ENCODE measurements at regions not wholly inside any gene's neighbourhood (a gene's known extent, or its start where the extent isn't known, plus 50 kb on each side); places are given as distances from the start of the nearest gene placed in this dataset.

DNA sequence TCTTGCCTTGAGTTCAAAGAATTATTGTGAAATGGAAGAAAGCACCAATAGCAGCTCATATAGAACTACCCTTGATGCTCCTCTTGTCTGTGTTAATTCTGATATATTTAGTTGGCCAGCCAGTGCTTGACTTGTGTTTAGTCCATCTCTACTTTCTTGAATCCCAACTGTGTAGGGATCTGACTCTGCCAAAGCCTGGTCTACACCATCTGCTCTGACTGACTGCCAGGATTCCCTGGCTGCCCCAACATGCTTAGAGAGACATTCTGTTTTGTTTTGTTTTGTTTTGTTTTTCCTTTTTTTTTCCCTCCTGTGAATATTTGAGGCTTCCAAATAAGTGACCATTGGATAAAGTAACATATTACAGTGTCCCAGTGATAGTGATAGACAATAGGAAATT lies 953.7 kb upstream of the MANEA start:
- no peak overlapping the region for H2AK5ac ChIP-seq (ENCODE audit: low read length)
- no peak overlapping the region for H3K56ac ChIP-seq (ENCODE audit: low read length)
- no peak overlapping the region for H4K8ac ChIP-seq (ENCODE audit: low read depth, low read length)
- no peak overlapping the region for H4K5ac ChIP-seq (ENCODE audit: low read length)
- DNase-seq, result no peak
- no peaks in the 10 kb centered on the region for H3K27me3 ChIP-seq (ENCODE audit: insufficient read depth, low read length, poor library complexity)
- no peak overlapping the region for H3K9ac ChIP-seq (ENCODE audit: low read length)
- H3K79me2 ChIP-seq (ENCODE audit: control insufficient read depth, insufficient read depth, low read length), result no peaks in the 10 kb centered on the region
- no peaks in the 10 kb centered on the region for H3K4me1 ChIP-seq (ENCODE audit: control insufficient read depth, low read depth, low read length)
- H3K4ac ChIP-seq (ENCODE audit: low read depth, low read length), result no peak overlapping the region
- H3K27ac ChIP-seq (ENCODE audit: low read depth, low read length), result no peak overlapping the region
- H3K23ac ChIP-seq (ENCODE audit: low read length), result no peak overlapping the region
- no peak overlapping the region for H2BK5ac ChIP-seq (ENCODE audit: low read length)
- no peak overlapping the region for H3K18ac ChIP-seq (ENCODE audit: low read length)
- no peak overlapping the region for H3K4me2 ChIP-seq (ENCODE audit: low read length)
- H3K79me1 ChIP-seq (ENCODE audit: low read length), result no peaks in the 10 kb centered on the region
- H3K36me3 ChIP-seq (ENCODE audit: control insufficient read depth, insufficient read depth, low read length), result no peaks in the 10 kb centered on the region
- no peak overlapping the region for H2BK15ac ChIP-seq (replicated peaks; ENCODE audit: low read depth)
- no peak overlapping the region for H2BK120ac ChIP-seq (ENCODE audit: low read depth, low read length)
- no peak overlapping the region for H3K4me3 ChIP-seq (ENCODE audit: low read length)

DNA sequence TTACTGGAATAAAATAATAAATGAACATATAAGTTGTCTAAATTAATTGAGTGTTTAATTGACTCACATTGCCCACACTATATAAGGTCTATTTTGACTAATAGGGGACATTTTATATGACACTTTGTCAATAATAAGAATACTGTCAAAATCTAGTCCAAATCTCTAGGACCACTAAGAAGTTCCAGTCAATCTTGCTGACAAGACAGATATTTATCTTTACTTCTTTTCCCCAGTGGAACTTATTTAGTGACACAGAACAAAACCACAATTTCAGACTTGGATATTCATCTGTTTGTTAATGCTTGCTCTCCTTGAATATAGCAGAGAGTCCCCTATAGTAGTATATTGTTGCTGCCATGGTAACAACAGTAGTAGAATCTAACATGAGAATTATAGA lies 954.6 kb upstream of the MANEA start:
- H3K4me1 ChIP-seq (ENCODE audit: control insufficient read depth, low read depth, low read length), result no peaks in the 10 kb centered on the region
- H3K23ac ChIP-seq (ENCODE audit: low read length), result no peak overlapping the region
- DNase-seq, result no peak
- no peak overlapping the region for H3K4ac ChIP-seq (ENCODE audit: low read depth, low read length)
- no peak overlapping the region for H3K4me2 ChIP-seq (ENCODE audit: low read length)
- no peak overlapping the region for H3K27ac ChIP-seq (ENCODE audit: low read depth, low read length)
- no peaks in the 10 kb centered on the region for H3K36me3 ChIP-seq (ENCODE audit: control insufficient read depth, insufficient read depth, low read length)
- H3K56ac ChIP-seq (ENCODE audit: low read length), result no peak overlapping the region
- no peaks in the 10 kb centered on the region for H3K79me2 ChIP-seq (ENCODE audit: control insufficient read depth, insufficient read depth, low read length)
- no peaks in the 10 kb centered on the region for H3K79me1 ChIP-seq (ENCODE audit: low read length)
- H2AK5ac ChIP-seq (ENCODE audit: low read length), result no peak overlapping the region
- no peak overlapping the region for H2BK5ac ChIP-seq (ENCODE audit: low read length)
- no peak overlapping the region for H3K18ac ChIP-seq (ENCODE audit: low read length)
- no peak overlapping the region for H3K4me3 ChIP-seq (ENCODE audit: low read length)
- no peak overlapping the region for H4K8ac ChIP-seq (ENCODE audit: low read depth, low read length)
- no peak overlapping the region for H2BK120ac ChIP-seq (ENCODE audit: low read depth, low read length)
- no peak overlapping the region for H4K5ac ChIP-seq (ENCODE audit: low read length)
- no peak overlapping the region for H2BK15ac ChIP-seq (replicated peaks; ENCODE audit: low read depth)
- no peak overlapping the region for H3K9ac ChIP-seq (ENCODE audit: low read length)
- no peaks in the 10 kb centered on the region for H3K27me3 ChIP-seq (ENCODE audit: insufficient read depth, low read length, poor library complexity)

DNA sequence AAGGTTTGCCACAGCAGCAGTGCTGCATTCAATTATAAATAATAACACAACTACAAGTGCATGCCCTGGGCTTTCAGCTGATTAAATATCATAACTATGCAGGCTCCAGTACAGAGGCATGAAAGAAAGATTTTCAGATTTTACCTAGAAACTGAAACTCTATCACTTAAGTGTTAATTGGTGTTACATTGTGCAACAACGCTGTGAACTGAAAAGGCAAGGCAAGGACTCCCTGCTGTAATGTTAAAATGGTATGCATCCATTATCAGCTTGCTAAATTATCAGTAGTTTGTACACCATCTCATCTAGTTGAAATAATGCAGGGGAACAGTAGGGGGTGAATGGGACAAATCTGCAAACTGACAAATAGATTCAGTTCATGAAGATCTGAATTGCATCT lies 976.7 kb upstream of the MANEA start:
- Histone ChIP-seq H2AK5ac (ENCODE audit: low read length) (no peak overlapping the region), H3K4ac (ENCODE audit: low read depth, low read length) (no peak overlapping the region), H2BK15ac (replicated peaks; ENCODE audit: low read depth) (no peak overlapping the region), H3K36me3 (ENCODE audit: control insufficient read depth, insufficient read depth, low read length) (no peaks in the 10 kb centered on the region), H3K18ac (ENCODE audit: low read length) (no peak overlapping the region), H3K4me2 (ENCODE audit: low read length) (no peak overlapping the region), H3K79me2 (ENCODE audit: control insufficient read depth, insufficient read depth, low read length) (no peaks in the 10 kb centered on the region), H4K8ac (ENCODE audit: low read depth, low read length) (no peak overlapping the region), H3K56ac (ENCODE audit: low read length) (no peak overlapping the region), H3K23ac (ENCODE audit: low read length) (no peak overlapping the region), H3K4me1 (ENCODE audit: control insufficient read depth, low read depth, low read length) (peaks cover 2% of the 10 kb centered on the region), H4K5ac (ENCODE audit: low read length) (no peak overlapping the region), H2BK5ac (ENCODE audit: low read length) (no peak overlapping the region), H2BK120ac (ENCODE audit: low read depth, low read length) (no peak overlapping the region), H3K9ac (ENCODE audit: low read length) (no peak overlapping the region), H3K79me1 (ENCODE audit: low read length) (no peaks in the 10 kb centered on the region), H3K27me3 (ENCODE audit: insufficient read depth, low read length, poor library complexity) (no peaks in the 10 kb centered on the region), H3K27ac (ENCODE audit: low read depth, low read length) (no peak overlapping the region), H3K4me3 (ENCODE audit: low read length) (no peak overlapping the region)
- WGBS (ENCODE audit: extremely low coverage, insufficient coverage, low lambda C conversion rate), result no CpG with 5 or more reads among the region's 1 CpG
- DNase-seq, result peak; percentile 55

DNA sequence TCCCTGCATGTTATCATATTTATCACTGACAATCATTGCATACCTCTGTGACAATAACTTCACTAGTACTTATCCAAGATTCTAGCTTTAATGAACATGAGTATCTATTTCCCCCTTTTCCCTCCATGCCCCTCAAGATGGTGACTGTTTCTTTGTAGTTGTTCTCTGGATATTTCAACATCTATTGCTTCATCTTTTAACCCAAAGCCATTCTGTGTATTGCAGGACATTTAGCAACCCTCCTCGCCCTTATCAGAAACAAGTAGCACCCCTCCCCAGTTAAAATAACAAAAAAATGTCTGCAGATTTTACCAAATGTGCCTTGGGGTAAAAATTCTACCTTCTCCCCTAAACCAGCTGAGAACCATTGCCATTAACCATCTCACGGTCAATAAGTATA lies 979.8 kb upstream of the MANEA start:
- no peak overlapping the region for H2BK15ac ChIP-seq (replicated peaks; ENCODE audit: low read depth)
- no peak overlapping the region for H3K56ac ChIP-seq (ENCODE audit: low read length)
- H2BK120ac ChIP-seq (ENCODE audit: low read depth, low read length), result no peak overlapping the region
- H4K8ac ChIP-seq (ENCODE audit: low read depth, low read length), result no peak overlapping the region
- no peaks in the 10 kb centered on the region for H3K79me2 ChIP-seq (ENCODE audit: control insufficient read depth, insufficient read depth, low read length)
- H2BK5ac ChIP-seq (ENCODE audit: low read length), result no peak overlapping the region
- no peaks in the 10 kb centered on the region for H3K36me3 ChIP-seq (ENCODE audit: control insufficient read depth, insufficient read depth, low read length)
- no peak overlapping the region for H3K9ac ChIP-seq (ENCODE audit: low read length)
- no CpG with 5 or more reads among the region's 2 CpGs for WGBS (ENCODE audit: extremely low coverage, insufficient coverage, low lambda C conversion rate)
- DNase-seq, result no peak
- H2AK5ac ChIP-seq (ENCODE audit: low read length), result no peak overlapping the region
- no peaks in the 10 kb centered on the region for H3K79me1 ChIP-seq (ENCODE audit: low read length)
- no peaks in the 10 kb centered on the region for H3K27me3 ChIP-seq (ENCODE audit: insufficient read depth, low read length, poor library complexity)
- H3K4me2 ChIP-seq (ENCODE audit: low read length), result no peak overlapping the region
- no peak overlapping the region for H3K18ac ChIP-seq (ENCODE audit: low read length)
- H3K4ac ChIP-seq (ENCODE audit: low read depth, low read length), result no peak overlapping the region
- H3K4me3 ChIP-seq (ENCODE audit: low read length), result no peak overlapping the region
- H4K5ac ChIP-seq (ENCODE audit: low read length), result no peak overlapping the region
- H3K4me1 ChIP-seq (ENCODE audit: control insufficient read depth, low read depth, low read length), result peaks cover 2% of the 10 kb centered on the region
- H3K23ac ChIP-seq (ENCODE audit: low read length), result no peak overlapping the region
- no peak overlapping the region for H3K27ac ChIP-seq (ENCODE audit: low read depth, low read length)

DNA sequence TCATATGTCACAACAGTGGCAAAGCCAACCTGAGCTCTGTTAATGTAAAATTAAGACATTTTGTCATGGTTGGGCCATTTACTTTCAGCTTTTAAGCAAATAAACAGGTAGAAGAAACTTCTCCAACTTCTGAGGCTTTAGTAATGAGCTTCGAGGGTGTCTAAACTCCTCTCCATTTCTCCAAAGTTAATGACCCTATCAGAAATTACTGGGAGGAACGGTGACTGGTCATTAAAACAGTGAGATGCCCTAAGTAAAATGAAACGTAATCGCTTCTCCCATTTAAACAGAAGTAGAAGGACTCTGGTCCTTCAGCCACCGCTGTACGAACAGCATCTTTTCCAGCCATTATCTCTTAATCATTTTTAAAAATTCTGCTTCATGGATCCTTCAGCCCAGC lies 986.9 kb upstream of the MANEA start:
- no peak overlapping the region for H4K5ac ChIP-seq (ENCODE audit: low read length)
- H3K4me2 ChIP-seq (ENCODE audit: low read length), result no peak overlapping the region
- no peaks in the 10 kb centered on the region for H3K27me3 ChIP-seq (ENCODE audit: insufficient read depth, low read length, poor library complexity)
- no peak overlapping the region for H2BK120ac ChIP-seq (ENCODE audit: low read depth, low read length)
- DNase-seq, result no peak
- no peak overlapping the region for H3K4me3 ChIP-seq (ENCODE audit: low read length)
- no peak overlapping the region for H3K4ac ChIP-seq (ENCODE audit: low read depth, low read length)
- H2BK15ac ChIP-seq (replicated peaks; ENCODE audit: low read depth), result no peak overlapping the region
- no peaks in the 10 kb centered on the region for H3K79me1 ChIP-seq (ENCODE audit: low read length)
- H3K9ac ChIP-seq (ENCODE audit: low read length), result no peak overlapping the region
- H2BK5ac ChIP-seq (ENCODE audit: low read length), result no peak overlapping the region
- WGBS (ENCODE audit: extremely low coverage, insufficient coverage, low lambda C conversion rate), result no CpG with 5 or more reads among the region's 6 CpGs
- no peak overlapping the region for H4K8ac ChIP-seq (ENCODE audit: low read depth, low read length)
- H3K18ac ChIP-seq (ENCODE audit: low read length), result no peak overlapping the region
- H3K56ac ChIP-seq (ENCODE audit: low read length), result no peak overlapping the region
- H3K27ac ChIP-seq (ENCODE audit: low read depth, low read length), result no peak overlapping the region
- H3K79me2 ChIP-seq (ENCODE audit: control insufficient read depth, insufficient read depth, low read length), result no peaks in the 10 kb centered on the region
- no peaks in the 10 kb centered on the region for H3K4me1 ChIP-seq (ENCODE audit: control insufficient read depth, low read depth, low read length)
- no peak overlapping the region for H3K23ac ChIP-seq (ENCODE audit: low read length)
- H3K36me3 ChIP-seq (ENCODE audit: control insufficient read depth, insufficient read depth, low read length), result no peaks in the 10 kb centered on the region
- H2AK5ac ChIP-seq (ENCODE audit: low read length), result no peak overlapping the region

DNA sequence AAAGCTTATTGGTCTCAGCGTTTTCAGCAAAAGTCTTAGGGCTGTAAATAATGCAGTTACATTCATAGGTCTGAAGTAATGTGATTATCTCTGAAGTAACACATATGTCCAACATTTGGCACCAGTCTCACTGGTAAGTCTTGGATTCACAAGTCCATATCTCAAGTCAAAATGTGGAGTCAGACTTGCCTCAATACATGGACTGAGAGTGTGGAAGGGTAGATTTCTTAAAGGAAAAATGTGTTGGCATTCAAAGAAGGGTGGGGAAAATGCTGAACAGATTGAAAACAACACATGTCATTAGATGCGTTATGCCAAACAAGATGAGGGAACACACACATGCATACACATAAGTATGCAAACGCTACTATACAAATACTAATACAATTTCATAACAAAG lies 989.0 kb upstream of the MANEA start:
- H3K27me3 ChIP-seq (ENCODE audit: insufficient read depth, low read length, poor library complexity), result no peaks in the 10 kb centered on the region
- no peaks in the 10 kb centered on the region for H3K79me2 ChIP-seq (ENCODE audit: control insufficient read depth, insufficient read depth, low read length)
- WGBS (ENCODE audit: extremely low coverage, insufficient coverage, low lambda C conversion rate), result no CpG with 5 or more reads among the region's 3 CpGs
- no peak for DNase-seq
- no peak overlapping the region for H2AK5ac ChIP-seq (ENCODE audit: low read length)
- H3K4me3 ChIP-seq (ENCODE audit: low read length), result no peak overlapping the region
- H3K27ac ChIP-seq (ENCODE audit: low read depth, low read length), result no peak overlapping the region
- H3K4me2 ChIP-seq (ENCODE audit: low read length), result no peak overlapping the region
- H3K18ac ChIP-seq (ENCODE audit: low read length), result no peak overlapping the region
- H3K79me1 ChIP-seq (ENCODE audit: low read length), result no peaks in the 10 kb centered on the region
- no peak overlapping the region for H2BK15ac ChIP-seq (replicated peaks; ENCODE audit: low read depth)
- no peak overlapping the region for H3K23ac ChIP-seq (ENCODE audit: low read length)
- no peaks in the 10 kb centered on the region for H3K4me1 ChIP-seq (ENCODE audit: control insufficient read depth, low read depth, low read length)
- H4K5ac ChIP-seq (ENCODE audit: low read length), result no peak overlapping the region
- no peak overlapping the region for H2BK5ac ChIP-seq (ENCODE audit: low read length)
- no peaks in the 10 kb centered on the region for H3K36me3 ChIP-seq (ENCODE audit: control insufficient read depth, insufficient read depth, low read length)
- H3K4ac ChIP-seq (ENCODE audit: low read depth, low read length), result no peak overlapping the region
- H2BK120ac ChIP-seq (ENCODE audit: low read depth, low read length), result no peak overlapping the region
- H3K9ac ChIP-seq (ENCODE audit: low read length), result no peak overlapping the region
- no peak overlapping the region for H3K56ac ChIP-seq (ENCODE audit: low read length)
- no peak overlapping the region for H4K8ac ChIP-seq (ENCODE audit: low read depth, low read length)
